ENCODE measurements at regions not wholly inside any gene's neighbourhood (a gene's known extent, or its start where the extent isn't known, plus 50 kb on each side); places are given as distances from the start of the nearest gene placed in this dataset.

- TF ChIP-seq GATA2 (IDR thresholded peaks at IDR 0.05; ENCODE audit: insufficient read depth, insufficient read length, low read depth, low read length) (no peak), EZH2 (IDR thresholded peaks at IDR 0.05; ENCODE audit: borderline replicate concordance, low read depth, low read length, severe bottlenecking) (no peak)
Observed at GRCh38 chr2:116716444-116716843, 1098.0 kb upstream of the DDX18 start.
